Upper lobe of left lung (tissue), 4 donors: ENCODE measurements at regions not wholly inside any gene's neighbourhood (a gene's known extent, or its start where the extent isn't known, plus 50 kb on each side); places are given as distances from the start of the nearest gene placed in this dataset.

Source experiments
- EP300 ChIP-seq, 4 donors: sonication (generic); formaldehyde crosslinking; IDR thresholded peaks; one replicate each; pipeline ENCODE4 v1.5.1; 2017; ENCODE audit warnings: antibody characterized with exemption in 4 of 4, control low read depth in 2 of 4
- POLR2A ChIP-seq, 4 donors: fragments of 450-650 bp; IDR thresholded peaks; one replicate each; pipeline ENCODE4 v1.5.1; 2016 to 2017; ENCODE audit warnings: antibody characterized with exemption in 4 of 4, mild to moderate bottlenecking in 2 of 4
- POLR2AphosphoS5 ChIP-seq, 2 donors: sonication (generic); formaldehyde crosslinking; IDR thresholded peaks; one replicate each; pipeline ENCODE4 v1.5.1; 2017; ENCODE audit warnings: antibody characterized with exemption in 2 of 2
- TF ChIP-seq, protein P1 (sequence below), 6 experiments: fragments of 450-650 bp in 4 of 6; fragments of 200-600 bp in 2 of 6; sonication (generic) in 2 of 6; IDR thresholded peaks; one replicate each; pipeline ENCODE4 v1.5.1; 2016 to 2019; ENCODE audit warnings: antibody characterized with exemption in 6 of 6

DNA sequence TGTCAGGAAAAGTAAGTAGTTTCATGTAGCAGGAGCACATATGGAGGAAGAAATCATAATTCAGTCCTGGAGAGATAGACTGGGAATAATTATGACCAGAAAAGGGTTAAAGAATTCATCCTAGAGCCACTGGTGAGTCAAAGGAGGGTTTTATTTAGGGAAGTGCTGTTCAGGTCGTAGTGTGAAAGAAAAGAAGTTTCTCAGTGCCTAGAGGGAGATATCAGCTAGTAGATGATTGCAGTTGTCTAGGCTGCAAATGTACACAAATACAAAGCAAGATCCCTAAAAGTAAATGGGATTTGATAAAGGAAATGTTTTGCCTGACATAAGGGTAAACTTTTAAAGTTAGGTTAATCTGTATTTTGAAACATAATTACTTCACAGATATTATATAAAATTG lies 403.2 kb downstream of the ACTRT1 start:
- TF ChIP-seq, protein P1, sequence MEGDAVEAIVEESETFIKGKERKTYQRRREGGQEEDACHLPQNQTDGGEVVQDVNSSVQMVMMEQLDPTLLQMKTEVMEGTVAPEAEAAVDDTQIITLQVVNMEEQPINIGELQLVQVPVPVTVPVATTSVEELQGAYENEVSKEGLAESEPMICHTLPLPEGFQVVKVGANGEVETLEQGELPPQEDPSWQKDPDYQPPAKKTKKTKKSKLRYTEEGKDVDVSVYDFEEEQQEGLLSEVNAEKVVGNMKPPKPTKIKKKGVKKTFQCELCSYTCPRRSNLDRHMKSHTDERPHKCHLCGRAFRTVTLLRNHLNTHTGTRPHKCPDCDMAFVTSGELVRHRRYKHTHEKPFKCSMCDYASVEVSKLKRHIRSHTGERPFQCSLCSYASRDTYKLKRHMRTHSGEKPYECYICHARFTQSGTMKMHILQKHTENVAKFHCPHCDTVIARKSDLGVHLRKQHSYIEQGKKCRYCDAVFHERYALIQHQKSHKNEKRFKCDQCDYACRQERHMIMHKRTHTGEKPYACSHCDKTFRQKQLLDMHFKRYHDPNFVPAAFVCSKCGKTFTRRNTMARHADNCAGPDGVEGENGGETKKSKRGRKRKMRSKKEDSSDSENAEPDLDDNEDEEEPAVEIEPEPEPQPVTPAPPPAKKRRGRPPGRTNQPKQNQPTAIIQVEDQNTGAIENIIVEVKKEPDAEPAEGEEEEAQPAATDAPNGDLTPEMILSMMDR (IDR thresholded peaks at IDR 0.05), result no peak
- TF ChIP-seq EP300 (IDR thresholded peaks at IDR 0.05), result no peak
- no peak for TF ChIP-seq POLR2A (IDR thresholded peaks at IDR 0.05)
- TF ChIP-seq POLR2AphosphoS5 (IDR thresholded peaks at IDR 0.05), result no peak
